OCI-LY3 (cell line): ENCODE measurements at regions not wholly inside any gene's neighbourhood (a gene's known extent, or its start where the extent isn't known, plus 50 kb on each side); places are given as distances from the start of the nearest gene placed in this dataset.

Source experiments
- H2AFZ ChIP-seq: fragments of 200-600, 300-600 bp; shearing (Covaris generic); 2 replicates; pipeline ENCODE4 v1.6.0; 2014; ENCODE audit warnings: antibody characterized with exemption, low read depth, low read length
- H3K27ac ChIP-seq: fragments of 200-600, 300-600 bp; sonication (generic); 2 replicates; pipeline ENCODE4 v1.5.1; 2014; ENCODE audit warnings: mild to moderate bottlenecking, low read length, moderate library complexity, mixed read lengths
- H3K27me3 ChIP-seq: fragments of 200-600, 300-600 bp; sonication (generic); 2 replicates; pipeline ENCODE4 v1.6.1; 2014; ENCODE audit warnings: low read depth, low read length, mixed read lengths
- H3K36me3 ChIP-seq: fragments of 200-600, 300-600 bp; sonication (generic); replicated peaks from 2 replicates; pipeline ENCODE3; 2014; ENCODE audit warnings: low read depth, low read length, mixed read lengths
- H3K4me1 ChIP-seq: fragments of 300-600, 200-600 bp; sonication (generic); 2 replicates; pipeline ENCODE4 v1.6.1; 2014; ENCODE audit warnings: low read length, mixed read lengths
- H3K4me2 ChIP-seq: fragments of 200-600, 300-600 bp; sonication (generic); 2 replicates; pipeline ENCODE4 v1.6.1; 2014; ENCODE audit warnings: low read length, mixed read lengths
- H3K4me3 ChIP-seq: fragments of 300-600, 200-600 bp; sonication (generic); 2 replicates; pipeline ENCODE4 v1.5.1; 2014; ENCODE audit warnings: antibody characterized with exemption, mild to moderate bottlenecking, low read length, moderate library complexity
- H3K79me2 ChIP-seq: fragments of 300-600, 200-600 bp; shearing (Covaris generic); 2 replicates; pipeline ENCODE4 v1.6.1; 2014; ENCODE audit warnings: mild to moderate bottlenecking, low read length, mixed read lengths
- H3K9ac ChIP-seq: fragments of 300-600, 200-600 bp; shearing (Covaris generic); 2 replicates; pipeline ENCODE4 v1.6.0; 2014; ENCODE audit warnings: mild to moderate bottlenecking, low read length, moderate library complexity
- H3K9me3 ChIP-seq: fragments of 200-600, 300-600 bp; shearing (Covaris generic); 2 replicates; pipeline ENCODE4 v1.6.1; 2014; ENCODE audit warnings: low read length, mixed read lengths; ENCODE audit not compliant: insufficient read depth
- H4K20me1 ChIP-seq: fragments of 200-600, 300-600 bp; sonication (generic); 2 replicates; pipeline ENCODE4 v1.6.1; 2016; ENCODE audit warnings: low read length, mixed read lengths; ENCODE audit not compliant: insufficient read depth
- EZH2phosphoT487 ChIP-seq: fragments of 200-600 bp; shearing (Covaris generic); IDR thresholded peaks from 2 replicates; pipeline ENCODE4 v1.6.1; 2018; ENCODE audit warnings: antibody characterized with exemption, mixed run types, low read depth
- TF ChIP-seq, protein P1 (sequence below): fragments of 200-600, 300-600 bp; sonication (generic); IDR thresholded peaks from 2 replicates; pipeline ENCODE4 v1.5.1; 2014; ENCODE audit warnings: antibody characterized with exemption, low read length, low read depth

DNA sequence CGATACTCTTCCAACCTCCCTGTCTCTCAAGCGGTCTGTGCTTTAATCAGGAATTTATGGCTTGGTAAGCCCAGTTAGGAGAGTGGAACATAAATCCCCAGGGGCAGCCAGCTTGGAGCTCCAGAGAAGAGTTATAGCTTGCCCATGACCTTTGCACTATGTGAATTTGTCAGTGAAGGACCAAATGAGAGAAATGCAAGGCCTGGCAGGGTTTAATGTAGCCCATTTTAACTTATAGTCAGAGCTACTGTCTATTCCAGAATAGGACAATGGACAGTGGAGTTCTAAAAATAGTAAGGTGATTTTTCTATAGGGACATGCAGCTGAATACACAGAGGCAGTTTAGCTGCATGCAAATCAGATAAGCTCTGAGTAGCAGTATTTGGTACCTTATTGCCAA, 142.6 kb upstream of the CAV2 start:
- Histone ChIP-seq H3K36me3 (no peaks in the 10 kb centered on the region), H3K4me1 (no peaks in the 10 kb centered on the region)

DNA sequence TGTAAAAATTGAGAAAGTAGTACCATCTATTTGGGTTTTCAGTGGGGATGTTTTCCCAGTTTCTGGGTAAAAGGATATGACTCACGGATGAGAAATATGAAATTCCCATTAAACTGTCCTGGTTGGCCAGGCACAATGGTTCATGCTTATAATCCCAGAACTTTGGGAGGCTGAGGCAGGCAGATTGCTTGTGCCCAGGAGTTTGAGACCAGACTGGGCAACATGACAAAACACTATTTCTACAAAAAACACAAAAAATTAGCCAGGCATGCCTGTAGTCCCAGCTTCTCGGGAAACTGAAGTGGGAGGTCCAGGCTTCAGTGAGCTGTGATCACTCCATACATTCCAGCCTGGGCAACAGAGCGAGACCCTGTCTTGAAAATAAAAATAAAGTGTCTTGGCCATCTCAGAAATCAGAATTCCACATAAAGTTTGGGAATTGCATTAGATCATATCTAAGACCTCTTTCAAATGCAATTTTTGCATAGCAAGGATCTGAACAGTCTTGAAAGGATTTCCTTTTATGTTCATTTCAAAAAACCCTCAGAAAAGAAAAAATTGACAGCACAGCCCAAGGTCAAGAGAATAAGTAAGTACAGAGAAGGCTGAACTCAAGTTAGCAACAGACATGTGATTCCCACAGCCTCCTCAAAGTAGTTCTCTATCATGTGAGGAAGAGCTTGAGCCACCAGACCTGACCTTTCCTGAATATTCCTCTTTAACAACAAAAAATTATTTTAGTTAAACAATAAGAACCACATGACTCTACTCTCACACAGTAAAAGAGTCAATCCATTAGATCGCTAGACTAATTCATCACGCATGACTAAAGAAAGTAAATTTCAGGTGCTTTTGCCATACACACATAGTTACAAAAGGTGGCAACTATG, 141.5 kb upstream of the CAV2 start:
- Histone ChIP-seq H3K79me2 (no peaks in the 10 kb centered on the region), H3K27ac (no peak overlapping the region), H2AFZ (no peak overlapping the region), H4K20me1 (no peaks in the 10 kb centered on the region), H3K9ac (no peak overlapping the region), H3K9me3 (no peaks in the 10 kb centered on the region), H3K4me2 (no peak overlapping the region), H3K27me3 (no peaks in the 10 kb centered on the region), H3K36me3 (no peaks in the 10 kb centered on the region), H3K4me1 (peaks cover 5% of the 10 kb centered on the region), H3K4me3 (no peak overlapping the region)
- TF ChIP-seq EZH2phosphoT487 = no peak
- TF ChIP-seq, protein P1, sequence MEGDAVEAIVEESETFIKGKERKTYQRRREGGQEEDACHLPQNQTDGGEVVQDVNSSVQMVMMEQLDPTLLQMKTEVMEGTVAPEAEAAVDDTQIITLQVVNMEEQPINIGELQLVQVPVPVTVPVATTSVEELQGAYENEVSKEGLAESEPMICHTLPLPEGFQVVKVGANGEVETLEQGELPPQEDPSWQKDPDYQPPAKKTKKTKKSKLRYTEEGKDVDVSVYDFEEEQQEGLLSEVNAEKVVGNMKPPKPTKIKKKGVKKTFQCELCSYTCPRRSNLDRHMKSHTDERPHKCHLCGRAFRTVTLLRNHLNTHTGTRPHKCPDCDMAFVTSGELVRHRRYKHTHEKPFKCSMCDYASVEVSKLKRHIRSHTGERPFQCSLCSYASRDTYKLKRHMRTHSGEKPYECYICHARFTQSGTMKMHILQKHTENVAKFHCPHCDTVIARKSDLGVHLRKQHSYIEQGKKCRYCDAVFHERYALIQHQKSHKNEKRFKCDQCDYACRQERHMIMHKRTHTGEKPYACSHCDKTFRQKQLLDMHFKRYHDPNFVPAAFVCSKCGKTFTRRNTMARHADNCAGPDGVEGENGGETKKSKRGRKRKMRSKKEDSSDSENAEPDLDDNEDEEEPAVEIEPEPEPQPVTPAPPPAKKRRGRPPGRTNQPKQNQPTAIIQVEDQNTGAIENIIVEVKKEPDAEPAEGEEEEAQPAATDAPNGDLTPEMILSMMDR = no peak

More for the DNA sequence above, 142.6 kb upstream of the CAV2 start:
- Histone ChIP-seq H3K9ac (no peak overlapping the region), H3K9me3 (no peaks in the 10 kb centered on the region), H4K20me1 (no peaks in the 10 kb centered on the region), H3K4me3 (no peak overlapping the region), H3K27me3 (no peaks in the 10 kb centered on the region), H2AFZ (no peak overlapping the region), H3K27ac (no peak overlapping the region), H3K79me2 (no peaks in the 10 kb centered on the region), H3K4me2 (no peak overlapping the region)
- TF ChIP-seq, protein P1 = no peak
- TF ChIP-seq EZH2phosphoT487 = no peak

DNA sequence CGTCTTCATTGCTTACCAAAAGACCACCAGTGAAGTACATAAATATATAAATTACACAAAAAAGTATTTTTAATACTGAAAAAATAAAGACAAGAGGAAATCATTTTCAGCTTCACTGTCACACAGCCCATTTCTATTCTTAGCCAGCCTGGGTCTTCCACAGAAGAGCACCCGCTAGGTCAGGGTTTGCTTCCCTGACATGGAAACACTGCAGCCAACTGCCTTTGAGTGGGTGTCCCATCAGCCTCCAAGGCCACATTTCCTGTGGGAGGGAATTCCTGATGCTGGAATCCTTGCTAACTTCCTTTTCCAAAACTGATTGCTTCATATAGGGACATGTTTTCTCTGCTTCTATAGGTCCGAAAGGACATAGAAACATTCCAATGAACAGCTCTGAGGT, 137.8 kb upstream of the CAV2 start:
- Histone ChIP-seq H4K20me1 (no peaks in the 10 kb centered on the region), H3K4me3 (no peak overlapping the region), H3K4me2 (no peak overlapping the region), H3K27me3 (no peaks in the 10 kb centered on the region), H3K27ac (no peak overlapping the region), H3K4me1 (peaks cover 7% of the 10 kb centered on the region), H3K9me3 (no peaks in the 10 kb centered on the region), H3K79me2 (no peaks in the 10 kb centered on the region), H2AFZ (no peak overlapping the region), H3K36me3 (no peaks in the 10 kb centered on the region), H3K9ac (no peak overlapping the region)
- no peak for TF ChIP-seq EZH2phosphoT487
- TF ChIP-seq, protein P1 = no peak

DNA sequence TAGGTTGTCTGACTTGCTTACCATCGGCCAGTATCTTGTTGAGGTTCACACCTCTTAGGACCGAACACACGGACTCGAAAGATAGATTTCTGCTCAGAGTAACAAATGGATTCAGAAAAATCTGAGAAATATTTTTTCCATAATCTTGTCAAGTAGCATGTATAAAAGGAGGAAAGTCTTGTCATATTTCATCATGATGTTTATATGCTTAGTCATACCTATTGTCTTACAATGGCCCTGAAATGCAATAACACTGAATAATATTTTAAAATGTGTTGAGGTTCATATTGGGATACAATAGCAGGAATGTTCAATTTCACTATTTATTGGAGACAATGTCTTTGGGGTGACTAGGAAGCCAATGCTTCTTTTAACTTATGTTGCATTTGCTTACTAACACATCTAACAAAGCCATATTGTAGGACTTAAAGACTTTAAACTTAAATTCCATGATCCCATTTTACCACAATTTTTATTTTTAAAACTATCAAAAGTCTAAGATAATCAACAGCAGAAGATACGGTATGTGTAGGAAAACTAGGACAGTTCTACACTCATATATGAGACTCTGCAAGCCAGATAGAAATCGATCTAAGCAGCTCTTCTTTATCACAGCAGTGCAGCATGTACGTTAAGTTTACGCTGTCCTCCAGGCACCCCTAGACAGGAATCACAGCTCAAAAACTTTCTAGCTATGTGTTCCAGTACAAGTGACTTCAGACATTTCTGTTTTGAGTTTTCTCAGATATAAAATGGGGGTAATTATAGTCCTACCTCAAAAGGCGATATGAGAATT, 135.7 kb upstream of the CAV2 start:
- Histone ChIP-seq H3K4me3 (no peak overlapping the region), H3K27me3 (no peaks in the 10 kb centered on the region), H4K20me1 (no peaks in the 10 kb centered on the region), H3K9me3 (no peaks in the 10 kb centered on the region), H3K9ac (no peak overlapping the region), H3K27ac (no peak overlapping the region), H3K36me3 (no peaks in the 10 kb centered on the region), H2AFZ (no peak overlapping the region), H3K79me2 (no peaks in the 10 kb centered on the region), H3K4me1 (peaks cover 7% of the 10 kb centered on the region), H3K4me2 (no peak overlapping the region)
- TF ChIP-seq, protein P1 = no peak
- no peak for TF ChIP-seq EZH2phosphoT487
